K562 (cell line): ENCODE measurements at regions not wholly inside any gene's neighbourhood (a gene's known extent, or its start where the extent isn't known, plus 50 kb on each side); places are given as distances from the start of the nearest gene placed in this dataset.

Experiments used
- FOS ChIP-seq: IDR thresholded peaks from 3 replicates; pipeline ENCODE4 v1.6.1; 2011; ENCODE audit not compliant: insufficient read length; ENCODE audit errors: extremely low read depth
- FOSL1 ChIP-seq: fragments of 200-800 bp; sonication (Bioruptor generic); conservative IDR thresholded peaks from 2 replicates; pipeline ENCODE4 v1.6.1; 2016; ENCODE audit warnings: missing genetic modification characterization, missing compliant biosample characterization
- HDAC2 ChIP-seq: fragments of 450-650 bp; IDR thresholded peaks from 2 replicates; pipeline ENCODE4 v1.6.1; 2016; ENCODE audit warnings: mild to moderate bottlenecking
- MAZ ChIP-seq, 2 experiments: fragments of 450-650 bp in 1 of 2; sonication (generic) in 1 of 2; formaldehyde crosslinking; IDR thresholded peaks in 1 of 2; conservative IDR thresholded peaks in 1 of 2; 2 replicates each; pipeline versions ENCODE4 v1.4.0 to v1.5.0; 2020; ENCODE audit warnings: mild to moderate bottlenecking in 1 of 2, missing genetic modification reagents in 1 of 2
- MEIS2 ChIP-seq: fragments of 450-650 bp; IDR thresholded peaks from 2 replicates; pipeline ENCODE4 v1.6.1; 2014; ENCODE audit warnings: mild to moderate bottlenecking; ENCODE audit not compliant: partially characterized antibody
- NFRKB ChIP-seq: fragments of 450-650 bp; IDR thresholded peaks from 2 replicates; pipeline ENCODE4 v1.6.1; 2016; ENCODE audit warnings: low read depth
- TAL1 ChIP-seq: fragments of 450-650 bp; IDR thresholded peaks from 2 replicates; pipeline ENCODE4 v1.6.1; 2016; ENCODE audit warnings: mild to moderate bottlenecking
- TRIM24 ChIP-seq, 2 experiments: fragments of 450-650 bp; IDR thresholded peaks; 2 replicates each; pipeline ENCODE4 v1.6.1; 2016
- ZNF347 ChIP-seq: fragments of 450-650 bp; formaldehyde crosslinking; IDR thresholded peaks from 2 replicates; pipeline ENCODE4 v1.4.0; 2020; ENCODE audit warnings: low read depth, mild to moderate bottlenecking, moderate library complexity
- ZNF507 ChIP-seq: conservative IDR thresholded peaks from 2 replicates; pipeline ENCODE4 v1.6.1; 2017; ENCODE audit warnings: missing genetic modification characterization, missing compliant biosample characterization
- TF ChIP-seq, protein P1 (sequence below), 2 experiments: fragments of 450-650 bp in 1 of 2; sonication (generic) in 1 of 2; formaldehyde crosslinking in 1 of 2; IDR thresholded peaks; 2 replicates each; pipeline versions ENCODE4 v1.7.1 to v1.9.0; 2016 to 2022; ENCODE audit warnings: inconsistent platforms in 1 of 2, mild to moderate bottlenecking in 1 of 2, missing genetic modification reagents in 1 of 2
- TF ChIP-seq, protein P2 (sequence below), 2 experiments: fragments of 450-650 bp; conservative IDR thresholded peaks; 2 replicates each; pipeline ENCODE4 v1.6.1; 2017; ENCODE audit warnings: mild to moderate bottlenecking in 2 of 2, moderate library complexity in 2 of 2
- TF ChIP-seq, protein P3 (sequence below), 2 experiments: IDR thresholded peaks; 2 replicates each; pipeline ENCODE4 v1.6.1; 2011; ENCODE audit warnings: borderline replicate concordance in 1 of 2, control low read depth in 1 of 2, low read depth in 1 of 2, low read length in 1 of 2, mild to moderate bottlenecking in 1 of 2, mixed read lengths in 1 of 2, moderate library complexity in 1 of 2; ENCODE audit not compliant: insufficient read depth in 1 of 2, insufficient read length in 1 of 2, poor library complexity in 1 of 2, severe bottlenecking in 1 of 2; ENCODE audit errors: extremely low read depth in 1 of 2
- TF ChIP-seq, protein P4 (sequence below): sonication (generic); formaldehyde crosslinking; IDR thresholded peaks from 2 replicates; pipeline ENCODE4 v1.4.0; 2020; ENCODE audit warnings: mild to moderate bottlenecking, missing genetic modification reagents

DNA sequence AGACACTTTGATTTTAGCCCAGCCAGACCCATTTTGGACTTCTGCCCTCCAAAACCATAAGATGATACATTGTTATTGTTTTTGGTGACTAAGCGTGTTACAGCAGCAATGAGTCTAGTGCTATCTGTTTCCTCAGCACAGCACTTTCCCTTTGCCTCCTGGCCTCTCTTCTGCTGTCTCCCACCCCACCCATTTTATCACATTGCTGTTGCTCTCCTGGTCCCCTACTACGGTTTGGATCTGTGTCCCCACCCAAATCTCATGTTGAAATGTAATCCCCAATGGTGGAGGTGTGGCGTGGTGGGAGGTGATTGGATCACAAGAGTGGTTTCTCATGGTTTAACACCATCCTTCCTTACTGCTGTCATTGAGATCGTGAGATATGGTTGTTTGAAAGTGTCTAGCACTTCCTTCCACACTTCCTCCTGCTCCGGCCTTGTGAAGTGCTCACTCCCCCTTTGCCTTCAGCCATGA lies 59.8 kb upstream of the CD82 start (continued):
- no peak for TF ChIP-seq FOS
- 0 out of 2 replicates have a peak, but pooled peaks have one; percentile 32 for TF ChIP-seq NFRKB
- TF ChIP-seq, protein P1, sequence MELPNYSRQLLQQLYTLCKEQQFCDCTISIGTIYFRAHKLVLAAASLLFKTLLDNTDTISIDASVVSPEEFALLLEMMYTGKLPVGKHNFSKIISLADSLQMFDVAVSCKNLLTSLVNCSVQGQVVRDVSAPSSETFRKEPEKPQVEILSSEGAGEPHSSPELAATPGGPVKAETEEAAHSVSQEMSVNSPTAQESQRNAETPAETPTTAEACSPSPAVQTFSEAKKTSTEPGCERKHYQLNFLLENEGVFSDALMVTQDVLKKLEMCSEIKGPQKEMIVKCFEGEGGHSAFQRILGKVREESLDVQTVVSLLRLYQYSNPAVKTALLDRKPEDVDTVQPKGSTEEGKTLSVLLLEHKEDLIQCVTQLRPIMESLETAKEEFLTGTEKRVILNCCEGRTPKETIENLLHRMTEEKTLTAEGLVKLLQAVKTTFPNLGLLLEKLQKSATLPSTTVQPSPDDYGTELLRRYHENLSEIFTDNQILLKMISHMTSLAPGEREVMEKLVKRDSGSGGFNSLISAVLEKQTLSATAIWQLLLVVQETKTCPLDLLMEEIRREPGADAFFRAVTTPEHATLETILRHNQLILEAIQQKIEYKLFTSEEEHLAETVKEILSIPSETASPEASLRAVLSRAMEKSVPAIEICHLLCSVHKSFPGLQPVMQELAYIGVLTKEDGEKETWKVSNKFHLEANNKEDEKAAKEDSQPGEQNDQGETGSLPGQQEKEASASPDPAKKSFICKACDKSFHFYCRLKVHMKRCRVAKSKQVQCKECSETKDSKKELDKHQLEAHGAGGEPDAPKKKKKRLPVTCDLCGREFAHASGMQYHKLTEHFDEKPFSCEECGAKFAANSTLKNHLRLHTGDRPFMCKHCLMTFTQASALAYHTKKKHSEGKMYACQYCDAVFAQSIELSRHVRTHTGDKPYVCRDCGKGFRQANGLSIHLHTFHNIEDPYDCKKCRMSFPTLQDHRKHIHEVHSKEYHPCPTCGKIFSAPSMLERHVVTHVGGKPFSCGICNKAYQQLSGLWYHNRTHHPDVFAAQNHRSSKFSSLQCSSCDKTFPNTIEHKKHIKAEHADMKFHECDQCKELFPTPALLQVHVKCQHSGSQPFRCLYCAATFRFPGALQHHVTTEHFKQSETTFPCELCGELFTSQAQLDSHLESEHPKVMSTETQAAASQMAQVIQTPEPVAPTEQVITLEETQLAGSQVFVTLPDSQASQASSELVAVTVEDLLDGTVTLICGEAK (IDR thresholded peaks at IDR 0.05) = no peak
- TF ChIP-seq, protein P1 (CRISPR knock-in tag; IDR thresholded peaks at IDR 0.05) = no peak
- TF ChIP-seq HDAC2 = peak; percentile 52; the same call in 1 of the 2 replicates
- TF ChIP-seq ZNF507 = no peak
- TF ChIP-seq ZNF347 (CRISPR knock-in tag) = no peak
- 0 out of 4 replicates have a peak, but pooled peaks of 1 of the 2 experiments have one; percentile 49 for TF ChIP-seq TRIM24 (IDR thresholded peaks at IDR 0.05)
- TF ChIP-seq MEIS2 = peak; percentile 54
- TF ChIP-seq TAL1 = peak; percentile 13; the same call in 1 of the 2 replicates
- TF ChIP-seq, protein P2, sequence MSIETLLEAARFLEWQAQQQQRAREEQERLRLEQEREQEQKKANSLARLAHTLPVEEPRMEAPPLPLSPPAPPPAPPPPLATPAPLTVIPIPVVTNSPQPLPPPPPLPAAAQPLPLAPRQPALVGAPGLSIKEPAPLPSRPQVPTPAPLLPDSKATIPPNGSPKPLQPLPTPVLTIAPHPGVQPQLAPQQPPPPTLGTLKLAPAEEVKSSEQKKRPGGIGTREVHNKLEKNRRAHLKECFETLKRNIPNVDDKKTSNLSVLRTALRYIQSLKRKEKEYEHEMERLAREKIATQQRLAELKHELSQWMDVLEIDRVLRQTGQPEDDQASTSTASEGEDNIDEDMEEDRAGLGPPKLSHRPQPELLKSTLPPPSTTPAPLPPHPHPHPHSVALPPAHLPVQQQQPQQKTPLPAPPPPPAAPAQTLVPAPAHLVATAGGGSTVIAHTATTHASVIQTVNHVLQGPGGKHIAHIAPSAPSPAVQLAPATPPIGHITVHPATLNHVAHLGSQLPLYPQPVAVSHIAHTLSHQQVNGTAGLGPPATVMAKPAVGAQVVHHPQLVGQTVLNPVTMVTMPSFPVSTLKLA (conservative IDR thresholded peaks at IDR 0.05) = 0 out of 4 replicates have a peak, but pooled peaks of 1 of the 2 experiments have one; percentile 27
- peak; percentile 75 for TF ChIP-seq FOSL1 (tag)
- no peak for TF ChIP-seq MAZ (CRISPR knock-in tag; conservative IDR thresholded peaks at IDR 0.05 in 1 of 2, IDR thresholded peaks at IDR 0.05 in 1 of 2)
- TF ChIP-seq, protein P3, sequence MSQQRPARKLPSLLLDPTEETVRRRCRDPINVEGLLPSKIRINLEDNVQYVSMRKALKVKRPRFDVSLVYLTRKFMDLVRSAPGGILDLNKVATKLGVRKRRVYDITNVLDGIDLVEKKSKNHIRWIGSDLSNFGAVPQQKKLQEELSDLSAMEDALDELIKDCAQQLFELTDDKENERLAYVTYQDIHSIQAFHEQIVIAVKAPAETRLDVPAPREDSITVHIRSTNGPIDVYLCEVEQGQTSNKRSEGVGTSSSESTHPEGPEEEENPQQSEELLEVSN (IDR thresholded peaks at IDR 0.05; ENCODE audit: borderline replicate concordance in 1 of 2, extremely low read depth in 1 of 2, insufficient read depth in 1 of 2, insufficient read length in 1 of 2, low read depth in 1 of 2, low read length in 1 of 2, poor library complexity in 1 of 2, severe bottlenecking in 1 of 2) = no peak
- TF ChIP-seq, protein P4, sequence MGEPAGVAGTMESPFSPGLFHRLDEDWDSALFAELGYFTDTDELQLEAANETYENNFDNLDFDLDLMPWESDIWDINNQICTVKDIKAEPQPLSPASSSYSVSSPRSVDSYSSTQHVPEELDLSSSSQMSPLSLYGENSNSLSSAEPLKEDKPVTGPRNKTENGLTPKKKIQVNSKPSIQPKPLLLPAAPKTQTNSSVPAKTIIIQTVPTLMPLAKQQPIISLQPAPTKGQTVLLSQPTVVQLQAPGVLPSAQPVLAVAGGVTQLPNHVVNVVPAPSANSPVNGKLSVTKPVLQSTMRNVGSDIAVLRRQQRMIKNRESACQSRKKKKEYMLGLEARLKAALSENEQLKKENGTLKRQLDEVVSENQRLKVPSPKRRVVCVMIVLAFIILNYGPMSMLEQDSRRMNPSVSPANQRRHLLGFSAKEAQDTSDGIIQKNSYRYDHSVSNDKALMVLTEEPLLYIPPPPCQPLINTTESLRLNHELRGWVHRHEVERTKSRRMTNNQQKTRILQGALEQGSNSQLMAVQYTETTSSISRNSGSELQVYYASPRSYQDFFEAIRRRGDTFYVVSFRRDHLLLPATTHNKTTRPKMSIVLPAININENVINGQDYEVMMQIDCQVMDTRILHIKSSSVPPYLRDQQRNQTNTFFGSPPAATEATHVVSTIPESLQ (CRISPR knock-in tag) = no peak
